ENCODE measurements at regions not wholly inside any gene's neighbourhood (a gene's known extent, or its start where the extent isn't known, plus 50 kb on each side); places are given as distances from the start of the nearest gene placed in this dataset.
"Not testable (repeated sequence)": the region's sequence is repeated elsewhere in the genome, so short reads cannot be mapped to it uniquely, and the experiment has no call there.

- DNase-seq: no peak
Observed at GRCh38 chr9:38181866-38182265, 112.8 kb upstream of the SHB start.

GRCh38 chr9:38181232-38181631 is 112.2 kb upstream of the SHB start:
- no peak for DNase-seq

DNA sequence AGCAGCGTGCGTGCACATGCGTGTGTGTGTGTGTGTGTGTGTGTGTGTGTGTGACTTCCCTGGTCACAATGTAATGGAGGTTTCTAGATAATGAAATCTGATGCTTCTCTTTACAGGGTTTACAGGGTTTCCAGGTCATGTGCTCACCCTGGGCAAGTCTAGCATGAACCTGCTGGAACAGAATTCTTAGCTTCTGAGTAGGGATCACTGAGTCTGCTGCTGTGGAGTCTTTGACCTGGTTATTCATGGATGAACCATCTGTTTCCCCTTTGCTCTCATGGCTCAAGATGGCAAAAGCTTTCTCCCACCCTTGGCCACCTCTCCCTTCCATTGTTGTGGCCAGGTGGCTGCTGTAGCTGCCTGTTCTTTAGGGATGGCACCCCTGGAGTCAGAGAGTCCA is 111.6 kb upstream of the SHB start:
- no peak for DNase-seq

DNA sequence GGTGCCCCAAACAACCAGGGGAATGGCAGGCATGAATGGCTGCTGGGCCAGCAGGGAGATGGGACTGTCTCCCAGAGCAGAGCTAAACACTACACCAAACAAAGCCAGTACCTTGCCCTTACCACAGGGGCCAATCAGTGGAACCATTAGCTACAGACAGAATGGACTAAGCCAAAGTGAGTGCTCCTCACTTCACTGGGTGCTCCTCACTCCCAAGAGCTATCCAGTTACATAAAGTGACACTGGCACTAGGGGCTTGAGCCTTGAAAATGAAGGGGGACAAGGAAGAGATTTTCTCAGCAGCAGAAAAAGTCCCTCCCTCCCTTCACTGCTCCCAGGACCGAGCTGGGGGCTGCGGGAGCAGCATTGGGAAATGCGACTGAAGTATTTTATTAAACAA is 110.9 kb upstream of the SHB start:
- DNase-seq: no peak

DNA sequence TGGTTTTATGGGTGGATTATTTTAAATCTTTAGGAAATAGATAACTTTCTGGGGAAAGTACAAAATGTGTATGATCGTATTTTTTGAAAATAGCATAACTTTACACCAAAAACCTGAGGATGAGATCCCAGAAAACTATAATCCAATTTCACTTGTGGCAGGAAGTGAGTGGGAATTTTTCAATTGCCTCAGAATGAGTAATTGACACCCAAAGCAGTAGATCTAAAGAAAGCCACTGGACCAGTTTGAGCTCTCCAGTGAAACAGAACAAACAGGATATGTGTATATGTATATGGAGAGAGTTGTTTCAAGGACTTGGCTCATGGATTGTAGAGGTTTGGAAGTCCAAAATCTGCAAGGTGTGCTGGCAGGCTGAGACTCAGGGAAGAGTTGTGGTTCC is 109.2 kb upstream of the SHB start:
- DNase-seq: no peak

GRCh38 chr9:38177680-38178079 is 108.7 kb upstream of the SHB start:
- no peak for DNase-seq

- no peak for DNase-seq
Observed at GRCh38 chr9:38176251-38176650, 107.2 kb upstream of the SHB start.

DNA sequence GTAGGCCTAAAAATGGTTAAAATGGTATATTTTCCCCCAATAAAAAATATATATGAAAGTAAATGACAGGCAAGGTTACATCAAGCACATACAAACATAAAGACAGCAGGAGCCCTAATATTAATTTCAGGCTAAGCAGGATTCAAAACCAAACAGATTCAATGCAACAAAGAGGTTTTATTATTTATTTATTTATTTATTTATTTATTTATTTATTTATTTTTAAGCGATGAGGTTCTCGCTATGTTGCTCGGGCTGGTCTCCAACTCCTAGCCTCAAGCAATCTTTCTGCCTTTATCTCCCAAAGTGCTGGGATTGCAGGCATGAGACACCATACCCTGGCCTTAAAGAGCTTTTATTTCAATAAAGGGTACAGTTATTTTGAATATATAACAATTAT is 106.4 kb upstream of the SHB start:
- DNase-seq: no peak

GRCh38 chr9:38172586-38172985 is 103.6 kb upstream of the SHB start:
- no peak for DNase-seq

GRCh38 chr9:38171926-38172325 is 102.9 kb upstream of the SHB start:
- DNase-seq: no peak

GRCh38 chr9:38171538-38171884 is 102.5 kb upstream of the SHB start:
- no peak for DNase-seq

GRCh38 chr9:38170763-38171537 is 101.9 kb upstream of the SHB start:
- not testable (repeated sequence) for DNase-seq

DNA sequence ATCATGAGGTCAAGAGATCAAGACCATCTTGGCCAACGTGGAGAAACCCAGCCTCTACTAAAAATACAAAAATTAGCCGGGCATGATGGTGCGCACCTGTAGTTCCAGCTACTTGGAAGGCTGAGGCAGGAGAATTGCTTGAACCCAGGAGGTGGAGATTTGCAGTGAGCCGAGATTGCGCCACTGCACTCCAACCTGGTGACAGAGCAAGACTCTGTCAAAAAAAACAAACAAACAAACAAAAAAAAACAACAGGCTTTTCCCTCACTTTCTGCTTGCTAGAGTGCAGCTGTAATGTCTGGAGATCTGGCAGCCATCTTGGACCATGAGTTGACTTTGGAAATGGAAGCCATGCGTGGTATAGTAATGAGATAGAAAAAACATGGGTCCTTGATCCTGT is 101.1 kb upstream of the SHB start:
- DNase-seq: not testable (repeated sequence)

DNA sequence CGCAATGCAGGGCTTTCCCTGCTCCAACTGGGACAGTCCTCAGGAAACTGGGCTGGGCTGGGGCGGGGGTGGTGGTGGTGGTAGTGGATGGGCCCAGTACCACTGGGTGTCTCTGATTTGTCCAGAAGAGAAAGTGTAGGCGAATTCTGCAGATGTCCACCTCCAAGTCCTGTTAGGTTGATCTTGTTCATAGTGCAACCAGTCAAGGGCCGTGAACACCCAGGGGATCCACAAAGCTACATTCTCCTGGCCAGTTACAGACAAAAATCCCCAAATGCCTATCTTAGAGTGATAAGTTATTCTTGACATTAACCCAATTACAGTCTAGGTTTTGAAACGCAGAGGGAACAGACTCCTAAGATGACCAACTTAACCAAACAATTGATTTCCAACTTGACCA is 97.5 kb upstream of the SHB start:
- DNase-seq: no peak

- DNase-seq: no peak
Observed at GRCh38 chr9:38164659-38165221, 95.7 kb upstream of the SHB start.

GRCh38 chr9:38163518-38163917 is 94.5 kb upstream of the SHB start:
- no peak for DNase-seq

DNA sequence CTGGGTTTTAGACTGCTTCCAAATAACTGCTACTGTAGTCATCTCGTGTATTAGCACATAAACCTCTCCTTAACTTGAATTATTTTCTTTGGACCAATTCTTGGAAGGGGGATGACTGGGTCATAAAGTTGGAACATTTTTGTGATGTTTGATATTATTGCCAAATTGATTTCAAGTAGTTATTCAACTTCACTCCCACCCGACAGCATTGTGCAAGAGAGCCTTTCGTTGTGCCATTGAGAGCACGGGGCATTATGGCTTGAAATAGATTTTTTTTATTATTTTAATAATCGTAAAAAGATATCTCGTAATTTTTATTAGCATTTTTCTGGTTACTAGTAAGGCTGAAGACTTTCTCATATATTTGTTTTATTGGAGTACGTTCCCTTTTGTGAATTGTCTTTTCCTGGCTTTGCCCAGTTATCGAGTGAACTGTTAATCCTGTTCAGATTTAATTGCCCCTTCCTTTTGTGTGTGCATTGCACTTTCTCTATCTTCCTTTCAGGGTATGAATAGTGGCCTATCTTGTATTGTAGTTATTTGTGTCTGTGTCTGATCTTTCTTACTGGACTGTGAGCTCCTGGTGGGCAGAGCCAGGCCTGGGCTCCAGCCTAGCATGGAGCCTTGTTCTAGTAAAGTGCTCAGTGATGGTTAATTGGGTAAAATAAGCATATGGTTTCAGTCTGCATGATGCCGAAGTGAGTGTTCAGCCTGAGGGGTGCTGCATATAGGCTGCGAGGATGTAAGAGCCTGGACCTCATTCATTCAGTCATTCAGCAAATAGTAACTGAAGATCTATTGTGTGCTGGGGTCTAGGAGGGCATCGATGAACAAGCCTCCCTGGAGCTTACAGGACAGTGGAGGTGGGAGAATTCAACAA is 93.5 kb upstream of the SHB start:
- DNase-seq: no peak

GRCh38 chr9:38160613-38161215 is 91.7 kb upstream of the SHB start:
- peak; percentile 29 for DNase-seq

DNA sequence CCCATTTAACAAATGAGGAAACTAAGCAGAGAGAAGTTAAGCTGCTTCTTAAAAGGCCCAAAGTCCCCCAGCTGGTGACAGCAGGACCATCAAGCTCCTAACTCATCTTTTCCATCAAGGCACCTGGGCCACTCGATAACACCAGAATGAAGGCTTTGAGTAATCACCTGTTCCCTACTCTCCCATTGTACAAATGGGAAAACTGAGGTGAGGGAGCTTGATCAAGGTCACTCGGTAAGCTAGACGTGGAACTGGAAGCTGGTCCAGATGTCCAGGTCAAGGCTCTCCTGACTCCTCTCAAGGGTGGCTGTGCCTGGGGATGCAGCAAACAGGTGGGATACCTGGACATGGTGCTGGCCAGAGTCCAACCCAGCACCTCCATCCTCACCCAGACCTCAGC is 90.6 kb upstream of the SHB start:
- DNase-seq: no peak

DNA sequence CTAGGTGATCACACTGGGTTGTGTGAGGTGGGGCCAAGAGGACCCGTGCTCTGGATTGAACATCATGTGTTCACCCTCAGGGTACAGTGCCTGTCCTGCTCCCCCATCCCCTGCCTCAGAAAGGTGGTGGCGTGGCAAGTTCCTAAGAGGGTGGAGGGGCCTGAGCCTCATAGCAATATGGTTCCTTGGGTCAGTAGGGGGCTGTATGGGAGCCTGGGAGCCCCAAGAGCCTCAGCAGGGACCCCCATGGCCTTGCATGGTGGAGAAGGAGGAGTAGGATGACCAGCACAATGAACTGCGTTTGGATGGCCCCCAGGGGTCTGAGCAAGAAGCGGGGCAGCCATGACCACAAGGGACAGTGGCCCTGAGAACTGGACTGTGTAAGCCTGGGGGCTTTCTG is 89.6 kb upstream of the SHB start:
- DNase-seq: no peak

DNA sequence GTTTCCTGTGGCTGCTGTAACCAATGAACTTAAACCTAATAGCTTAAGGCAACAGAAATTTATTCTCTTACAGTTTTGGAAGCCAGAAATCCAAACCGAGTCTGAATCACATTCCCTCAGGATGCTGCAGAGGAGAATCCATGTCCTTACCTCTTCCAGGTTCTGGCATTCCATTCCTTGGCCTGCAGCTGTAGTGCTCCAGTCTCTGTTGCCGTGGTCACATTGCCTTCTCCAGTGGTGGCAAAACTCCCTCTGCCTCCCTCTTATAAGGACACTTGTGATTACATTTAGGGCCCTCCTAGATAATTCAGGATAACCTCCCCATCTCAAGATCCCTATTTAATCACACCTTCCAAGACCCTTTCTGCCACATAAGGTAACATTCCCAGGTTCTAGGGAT is 88.7 kb upstream of the SHB start:
- no peak for DNase-seq

DNA sequence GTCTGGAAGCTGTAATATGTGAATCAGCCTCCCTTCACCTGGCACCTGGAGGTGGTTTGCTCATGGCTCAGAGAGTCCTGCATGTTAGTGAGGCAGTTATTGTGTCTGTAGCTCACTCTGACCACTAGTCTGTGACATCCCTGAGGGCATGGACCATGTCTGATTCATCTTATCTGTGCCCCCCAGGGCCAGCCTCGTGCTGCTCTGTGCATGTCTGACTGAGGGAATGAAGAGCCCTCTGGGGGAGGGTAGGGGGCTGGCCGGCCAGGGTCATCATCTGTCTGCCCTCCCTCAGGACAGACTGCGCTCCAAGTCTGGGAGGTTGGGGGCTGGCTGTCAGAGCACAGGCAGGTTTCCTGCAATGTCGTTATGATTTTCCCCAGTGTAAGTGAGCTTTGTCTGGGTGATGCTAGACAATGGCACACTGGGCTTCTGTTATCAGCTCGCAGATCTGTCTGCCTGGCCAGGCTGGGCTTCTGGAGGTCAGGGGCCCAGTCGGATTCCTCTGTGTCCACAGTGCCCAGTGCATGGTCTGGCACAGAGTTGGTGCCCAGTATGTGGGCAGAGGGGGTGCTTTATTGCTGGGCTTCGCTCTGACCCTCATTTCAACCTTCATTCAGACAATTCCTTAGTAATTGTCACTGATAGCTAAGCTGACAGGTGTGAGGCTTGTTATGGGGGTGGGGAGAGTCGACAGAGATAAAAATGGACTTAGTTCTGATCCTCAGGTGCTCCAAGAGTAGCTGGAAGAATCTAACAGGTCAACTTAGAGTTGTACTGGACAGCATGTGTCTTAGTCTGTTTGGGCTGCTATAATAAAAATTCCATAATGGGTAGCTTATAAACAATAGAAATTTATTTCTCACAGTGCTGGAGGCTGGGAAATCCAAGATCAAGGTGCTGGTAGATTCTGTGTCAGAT is 85.7 kb upstream of the SHB start:
- no peak for DNase-seq

- no peak for DNase-seq
Observed at GRCh38 chr9:38153910-38154291, 84.9 kb upstream of the SHB start.

All from midbrain (tissue), 1 donor.